GM18907 (cell line): ENCODE measurements at regions not wholly inside any gene's neighbourhood (a gene's known extent, or its start where the extent isn't known, plus 50 kb on each side); places are given as distances from the start of the nearest gene placed in this dataset.

ENCODE experiments used
- ATAC-seq: cut with Tn5 transposase; IDR thresholded peaks from one replicate; pipeline ENCODE4 v1.9.1; 2021; ENCODE audit warnings: mild to moderate bottlenecking, moderate library complexity; ENCODE audit not compliant: unreplicated experiment

- ATAC-seq = no peak
These were observed 131.4 kb upstream of the UBASH3B start for GRCh38 chr11:122523846-122524805.

GRCh38 chr11:122521626-122522025, 133.9 kb upstream of the UBASH3B start:
- ATAC-seq = no peak

- ATAC-seq = no peak
These were observed 137.8 kb upstream of the UBASH3B start for GRCh38 chr11:122517403-122518379.

- ATAC-seq = no peak
These were observed 138.8 kb upstream of the UBASH3B start for GRCh38 chr11:122516686-122517085.

GRCh38 chr11:122513997-122514396, 141.5 kb upstream of the UBASH3B start:
- no peak for ATAC-seq

- ATAC-seq = no peak
These were observed 142.2 kb upstream of the UBASH3B start for GRCh38 chr11:122513328-122513727.

- ATAC-seq = no peak
These were observed 142.8 kb upstream of the UBASH3B start for GRCh38 chr11:122512688-122513087.

GRCh38 chr11:122509899-122510298, 145.6 kb upstream of the UBASH3B start:
- ATAC-seq = no peak

GRCh38 chr11:122509091-122509490, 146.4 kb upstream of the UBASH3B start:
- ATAC-seq = no peak

- ATAC-seq = peak; percentile 70
These were observed 150.1 kb upstream of the UBASH3B start for GRCh38 chr11:122505304-122506006.

GRCh38 chr11:122494221-122494620, 161.3 kb upstream of the UBASH3B start:
- no peak for ATAC-seq

- no peak for ATAC-seq
These were observed 164.0 kb upstream of the UBASH3B start for GRCh38 chr11:122491509-122491908.

GRCh38 chr11:122488892-122489706, 166.4 kb upstream of the UBASH3B start:
- no peak for ATAC-seq

- no peak for ATAC-seq
These were observed 167.9 kb upstream of the UBASH3B start for GRCh38 chr11:122487669-122488068.

- no peak for ATAC-seq
These were observed 168.6 kb upstream of the UBASH3B start for GRCh38 chr11:122486793-122487495.

- ATAC-seq = no peak
These were observed 176.5 kb upstream of the UBASH3B start for GRCh38 chr11:122478986-122479385.

GRCh38 chr11:122468965-122469364, 186.6 kb upstream of the UBASH3B start:
- no peak for ATAC-seq

- no peak for ATAC-seq
These were observed 192.0 kb upstream of the UBASH3B start for GRCh38 chr11:122463530-122463929.

- no peak for ATAC-seq
These were observed 196.5 kb upstream of the UBASH3B start for GRCh38 chr11:122459064-122459463.
